ENCODE measurements at regions not wholly inside any gene's neighbourhood (a gene's known extent, or its start where the extent isn't known, plus 50 kb on each side); places are given as distances from the start of the nearest gene placed in this dataset.

DNA sequence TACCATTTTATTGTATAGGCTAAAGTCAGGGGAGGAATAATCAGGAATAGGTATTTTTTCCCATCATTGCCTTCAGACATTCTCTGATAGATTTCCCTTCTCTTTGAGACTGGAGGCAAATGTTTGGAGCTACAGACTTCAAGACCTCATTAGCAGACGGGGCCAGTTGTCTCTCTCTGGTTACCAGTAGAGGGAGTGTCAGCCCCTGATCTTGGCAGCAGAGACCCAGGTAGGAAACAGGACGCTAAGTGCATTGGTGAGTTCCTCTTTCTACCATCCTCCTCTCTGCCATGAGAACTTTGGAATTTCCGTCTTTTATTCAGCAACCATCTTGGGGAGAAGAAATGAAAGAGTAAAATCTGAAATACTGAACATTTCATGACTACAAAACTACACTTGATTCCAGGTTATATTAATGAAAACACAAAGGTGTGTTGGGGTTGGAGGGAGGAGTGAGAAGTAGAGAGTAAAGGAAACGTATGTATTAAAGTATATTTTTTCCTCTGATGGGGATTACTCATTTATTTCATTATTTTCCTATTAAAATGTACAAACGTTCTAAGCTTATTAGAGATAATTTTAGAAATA is 186.2 kb upstream of the GCFC2 start:
- Histone ChIP-seq H3K4me2 (ENCODE audit: low read depth, low read length) (no peak overlapping the region), H3K4me1 (ENCODE audit: insufficient read depth, low read length) (no peaks in the 10 kb centered on the region), H3K9ac (ENCODE audit: insufficient read depth, low read depth, low read length) (no peak overlapping the region), H3K79me2 (ENCODE audit: insufficient read depth, low read length) (no peaks in the 10 kb centered on the region), H2AFZ (ENCODE audit: low read length) (no peak overlapping the region), H3K27ac (ENCODE audit: extremely low read length, insufficient read depth, low read length) (no peak overlapping the region), H4K20me1 (ENCODE audit: insufficient read depth, low read length) (no peaks in the 10 kb centered on the region), H3K4me3 (replicated peaks in 1 of 3; ENCODE audit: insufficient read depth in 1 of 3, low read depth in 2 of 3, low read length in 3 of 3) (no peak overlapping the region), H3K27me3 (ENCODE audit: control insufficient read depth in 1 of 2, insufficient read depth in 2 of 2, low read length in 2 of 2) (no peaks in the 10 kb centered on the region), H3K9me3 (ENCODE audit: low read length) (no peaks in the 10 kb centered on the region), H3K36me3 (replicated peaks in 1 of 2; ENCODE audit: control insufficient read depth in 1 of 2, insufficient read depth in 2 of 2, low read length in 2 of 2) (no peaks in the 10 kb centered on the region)
- ChIA-PET POLR2A (no interaction called here), CTCF (ENCODE audit: low intra/inter-chr PET ratio, low total read pairs) (interaction anchor here (1.8 kb wide), 1 partner anchor 703 kb away, joined by 13 read pairs; no protein-coding TSS in a partner anchor)
- WGBS (ENCODE audit: low lambda C conversion rate): 5% methylated on average over 5 of the region's 5 CpGs
- TF ChIP-seq PAX8 (CRISPR knock-in tag; IDR thresholded peaks at IDR 0.05; ENCODE audit: borderline replicate concordance) (no peak), SMC3 (IDR thresholded peaks at IDR 0.05; ENCODE audit: low read length) (peak; percentile 84), ZNF644 (CRISPR knock-in tag; IDR thresholded peaks at IDR 0.05; ENCODE audit: low read depth) (0 out of 2 replicates have a peak, but pooled peaks have one; percentile 12), STAG1 (CRISPR knock-in tag; IDR thresholded peaks at IDR 0.05) (peak; percentile 85), AGO2 (optimal IDR thresholded peaks at IDR 0.05; ENCODE audit: low read depth, low read length) (no peak), RAD21 (CRISPR knock-in tag; IDR thresholded peaks at IDR 0.05) (peak; percentile 54)
- TF ChIP-seq, protein P1, sequence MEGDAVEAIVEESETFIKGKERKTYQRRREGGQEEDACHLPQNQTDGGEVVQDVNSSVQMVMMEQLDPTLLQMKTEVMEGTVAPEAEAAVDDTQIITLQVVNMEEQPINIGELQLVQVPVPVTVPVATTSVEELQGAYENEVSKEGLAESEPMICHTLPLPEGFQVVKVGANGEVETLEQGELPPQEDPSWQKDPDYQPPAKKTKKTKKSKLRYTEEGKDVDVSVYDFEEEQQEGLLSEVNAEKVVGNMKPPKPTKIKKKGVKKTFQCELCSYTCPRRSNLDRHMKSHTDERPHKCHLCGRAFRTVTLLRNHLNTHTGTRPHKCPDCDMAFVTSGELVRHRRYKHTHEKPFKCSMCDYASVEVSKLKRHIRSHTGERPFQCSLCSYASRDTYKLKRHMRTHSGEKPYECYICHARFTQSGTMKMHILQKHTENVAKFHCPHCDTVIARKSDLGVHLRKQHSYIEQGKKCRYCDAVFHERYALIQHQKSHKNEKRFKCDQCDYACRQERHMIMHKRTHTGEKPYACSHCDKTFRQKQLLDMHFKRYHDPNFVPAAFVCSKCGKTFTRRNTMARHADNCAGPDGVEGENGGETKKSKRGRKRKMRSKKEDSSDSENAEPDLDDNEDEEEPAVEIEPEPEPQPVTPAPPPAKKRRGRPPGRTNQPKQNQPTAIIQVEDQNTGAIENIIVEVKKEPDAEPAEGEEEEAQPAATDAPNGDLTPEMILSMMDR (CRISPR knock-in tag; IDR thresholded peaks at IDR 0.05): peak; percentile 88
- TF ChIP-seq, protein P2, sequence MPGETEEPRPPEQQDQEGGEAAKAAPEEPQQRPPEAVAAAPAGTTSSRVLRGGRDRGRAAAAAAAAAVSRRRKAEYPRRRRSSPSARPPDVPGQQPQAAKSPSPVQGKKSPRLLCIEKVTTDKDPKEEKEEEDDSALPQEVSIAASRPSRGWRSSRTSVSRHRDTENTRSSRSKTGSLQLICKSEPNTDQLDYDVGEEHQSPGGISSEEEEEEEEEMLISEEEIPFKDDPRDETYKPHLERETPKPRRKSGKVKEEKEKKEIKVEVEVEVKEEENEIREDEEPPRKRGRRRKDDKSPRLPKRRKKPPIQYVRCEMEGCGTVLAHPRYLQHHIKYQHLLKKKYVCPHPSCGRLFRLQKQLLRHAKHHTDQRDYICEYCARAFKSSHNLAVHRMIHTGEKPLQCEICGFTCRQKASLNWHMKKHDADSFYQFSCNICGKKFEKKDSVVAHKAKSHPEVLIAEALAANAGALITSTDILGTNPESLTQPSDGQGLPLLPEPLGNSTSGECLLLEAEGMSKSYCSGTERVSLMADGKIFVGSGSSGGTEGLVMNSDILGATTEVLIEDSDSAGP (CRISPR knock-in tag; IDR thresholded peaks at IDR 0.05; ENCODE audit: borderline replicate concordance): no peak
- in situ Hi-C loops (cut with HindIII; ENCODE audit: extremely low pct_ligation_motif_present, low pct_unique_long_range_greater_than_20kb) (loop anchor here (5.0 kb wide), 1 partner anchor 95 kb away; no protein-coding TSS in a partner anchor), intact Hi-C loops (cut with micrococcal nuclease; ENCODE audit: unreplicated experiment) (loop anchor here (1.0 kb wide), 1 partner anchor 702 kb away; no protein-coding TSS in a partner anchor)
- FAIRE-seq (no peak), ATAC-seq (peak; percentile 100), DNase-seq (ENCODE audit: low spot score) (peak; percentile 60)
- BruUV-seq (replicated peaks): no TSS peak
